GM21423 (cell line): ENCODE measurements at regions not wholly inside any gene's neighbourhood (a gene's known extent, or its start where the extent isn't known, plus 50 kb on each side); places are given as distances from the start of the nearest gene placed in this dataset.
A peak's percentile ranks its signal among the peaks of the same experiment; 100 is the strongest.

Source experiments
- ATAC-seq: cut with Tn5 transposase; IDR thresholded peaks from one replicate; pipeline ENCODE4 v1.9.1; 2021; ENCODE audit warnings: mild to moderate bottlenecking, moderate library complexity; ENCODE audit not compliant: unreplicated experiment

GRCh38 chr2:18154259-18154658, 275.8 kb downstream of the KCNS3 start:
- no peak for ATAC-seq

- no peak for ATAC-seq
These were observed 275.3 kb downstream of the KCNS3 start for GRCh38 chr2:18153741-18154140.

GRCh38 chr2:18151237-18151636, 272.8 kb downstream of the KCNS3 start:
- ATAC-seq, result no peak

- ATAC-seq, result no peak
These were observed 271.3 kb downstream of the KCNS3 start for GRCh38 chr2:18149660-18150246.

- no peak for ATAC-seq
These were observed 258.5 kb downstream of the KCNS3 start for GRCh38 chr2:18136881-18137475.

- no peak for ATAC-seq
These were observed 254.8 kb downstream of the KCNS3 start for GRCh38 chr2:18133310-18133709.

- peak; percentile 44 for ATAC-seq
These were observed 254.2 kb downstream of the KCNS3 start for GRCh38 chr2:18132697-18133096.

GRCh38 chr2:18131761-18132160, 253.3 kb downstream of the KCNS3 start:
- no peak for ATAC-seq

- no peak for ATAC-seq
These were observed 250.9 kb downstream of the KCNS3 start for GRCh38 chr2:18129348-18129747.

GRCh38 chr2:18125303-18125702, 246.8 kb downstream of the KCNS3 start:
- no peak for ATAC-seq

- no peak for ATAC-seq
These were observed 245.8 kb downstream of the KCNS3 start for GRCh38 chr2:18124116-18124835.

GRCh38 chr2:18123577-18123976, 245.1 kb downstream of the KCNS3 start:
- peak; percentile 57 for ATAC-seq

- ATAC-seq, result no peak
These were observed 244.7 kb downstream of the KCNS3 start for GRCh38 chr2:18123211-18123570.

GRCh38 chr2:18122544-18123210, 244.2 kb downstream of the KCNS3 start:
- ATAC-seq, result no peak

GRCh38 chr2:18119883-18120282, 241.4 kb downstream of the KCNS3 start:
- no peak for ATAC-seq

- ATAC-seq, result no peak
These were observed 240.2 kb downstream of the KCNS3 start for GRCh38 chr2:18118703-18119102.

- ATAC-seq, result peak; percentile 81
These were observed 239.1 kb downstream of the KCNS3 start for GRCh38 chr2:18117592-18117991.

- no peak for ATAC-seq
These were observed 231.8 kb downstream of the KCNS3 start for GRCh38 chr2:18110222-18110621.

GRCh38 chr2:18106841-18107240, 228.4 kb downstream of the KCNS3 start:
- ATAC-seq, result no peak

GRCh38 chr2:18105929-18106328, 227.5 kb downstream of the KCNS3 start:
- ATAC-seq, result no peak

GRCh38 chr2:18104595-18105224, 226.2 kb downstream of the KCNS3 start:
- no peak for ATAC-seq
